BJ (cell line): ENCODE measurements at regions not wholly inside any gene's neighbourhood (a gene's known extent, or its start where the extent isn't known, plus 50 kb on each side); places are given as distances from the start of the nearest gene placed in this dataset.

Experiments used
- CTCF ChIA-PET: fragments of 350-600 bp; formaldehyde crosslinking; extraction: SDS; loops from one replicate; lab custom pipeline; 2021; ENCODE audit warnings: antibody characterized with exemption, inconsistent platforms; lab: Yijun Ruan, JAX
- POLR2A ChIA-PET: fragments of 300-600 bp; sonication (Branson Sonifier 250); formaldehyde crosslinking; extraction: SDS; loops from one replicate; lab custom pipeline; 2021; ENCODE audit warnings: antibody characterized with exemption; lab: Charles Lee
- DNase-seq: peaks from one replicate; pipeline ENCODE4 v3.0.0-alpha.2; 2011; ENCODE audit warnings: low read depth
- H3K27me3 ChIP-seq: 2 replicates; pipeline ENCODE4 v1.6.0; 2011; ENCODE audit warnings: low read length; ENCODE audit not compliant: control insufficient read depth, insufficient read depth
- H3K36me3 ChIP-seq: 2 replicates; pipeline ENCODE4 v1.5.1; 2011; ENCODE audit warnings: low read length; ENCODE audit not compliant: control insufficient read depth, insufficient read depth
- H3K4me3 ChIP-seq: 2 replicates; pipeline ENCODE4 v1.5.1; 2011; ENCODE audit warnings: low read depth, mild to moderate bottlenecking, control low read depth, low read length
- CTCF ChIP-seq: IDR thresholded peaks from 2 replicates; pipeline ENCODE4 v1.5.1; 2011; ENCODE audit warnings: low read depth, mild to moderate bottlenecking, control low read depth, inconsistent platforms, low read length, moderate library complexity; ENCODE audit not compliant: insufficient read depth

GRCh38 chr4:163419074-163419473, 54.5 kb downstream of the TKTL2 start:
- ChIA-PET POLR2A (no interaction called here), CTCF (interaction anchor here (0.8 kb wide), 1 partner anchor 9 kb away, joined by 3 read pairs; no protein-coding TSS in a partner anchor)
- DNase-seq = no peak
- Histone ChIP-seq H3K27me3 (no peaks in the 10 kb centered on the region), H3K36me3 (no peaks in the 10 kb centered on the region), H3K4me3 (no peak overlapping the region)
- TF ChIP-seq CTCF = no peak

- DNase-seq = no peak
- H3K36me3 ChIP-seq = no peaks in the 10 kb centered on the region
- ChIA-PET POLR2A (no interaction called here), CTCF (no interaction called here)
- no peak for TF ChIP-seq CTCF
- no peaks in the 10 kb centered on the region for H3K27me3 ChIP-seq
- no peak overlapping the region for H3K4me3 ChIP-seq
Measured at GRCh38 chr4:163415668-163416067, 57.9 kb downstream of the TKTL2 start.

GRCh38 chr4:163414275-163414674, 59.3 kb downstream of the TKTL2 start:
- H3K27me3 ChIP-seq = no peaks in the 10 kb centered on the region
- ChIA-PET POLR2A (no interaction called here), CTCF (no interaction called here)
- no peak for TF ChIP-seq CTCF
- H3K4me3 ChIP-seq = no peak overlapping the region
- no peaks in the 10 kb centered on the region for H3K36me3 ChIP-seq
- DNase-seq = no peak

GRCh38 chr4:163404580-163404979, 60.9 kb downstream of the NPY5R start:
- TF ChIP-seq CTCF = no peak
- ChIA-PET CTCF (no interaction called here), POLR2A (no interaction called here)
- Histone ChIP-seq H3K27me3 (no peaks in the 10 kb centered on the region), H3K36me3 (no peaks in the 10 kb centered on the region), H3K4me3 (no peak overlapping the region)
- no peak for DNase-seq

GRCh38 chr4:163404080-163404479, 60.4 kb downstream of the NPY5R start:
- H3K36me3 ChIP-seq = no peaks in the 10 kb centered on the region
- ChIA-PET POLR2A (no interaction called here), CTCF (no interaction called here)
- H3K4me3 ChIP-seq = no peak overlapping the region
- no peak for DNase-seq
- no peak for TF ChIP-seq CTCF
- H3K27me3 ChIP-seq = no peaks in the 10 kb centered on the region
